Lower leg skin (tissue), 4 donors: ENCODE measurements at regions not wholly inside any gene's neighbourhood (a gene's known extent, or its start where the extent isn't known, plus 50 kb on each side); places are given as distances from the start of the nearest gene placed in this dataset.

ENCODE experiments used
- DNase-seq, 2 donors: peaks; one replicate each; pipeline ENCODE4 v3.0.0-alpha.2; 2019; ENCODE audit warnings: low spot score in 2 of 2
- H3K4me3 ChIP-seq: fragments of 200-600 bp; sonication (generic); 2 replicates; pipeline ENCODE4 v1.5.1; 2017; ENCODE audit warnings: mild to moderate bottlenecking, low read depth; ENCODE audit not compliant: poor library complexity, severe bottlenecking
- CTCF ChIP-seq, 3 donors: fragments of 450-650 bp; IDR thresholded peaks; one replicate each; pipeline ENCODE4 v1.5.1; 2016; ENCODE audit warnings: antibody characterized with exemption in 3 of 3, mild to moderate bottlenecking in 3 of 3, moderate library complexity in 2 of 3
- POLR2A ChIP-seq, 2 donors: fragments of 450-650 bp; IDR thresholded peaks; one replicate each; pipeline ENCODE4 v1.6.1; 2016 to 2017; ENCODE audit warnings: antibody characterized with exemption in 2 of 2, mild to moderate bottlenecking in 1 of 2, moderate library complexity in 1 of 2
- WGBS, 2 donors: methylation state at CpG; one replicate each; pipeline ENCODE4 v1.1.5; 2018; 5-methylcytosine and 5-hydroxymethylcytosine counted together
- intact Hi-C: fragments of 100-400 bp; cut with DNase I; formaldehyde crosslinking; loops from one replicate; pipeline ENCODE4 v1.15.0; 2023; ENCODE audit warnings: low total_unique reads

- intact Hi-C loops = no loop called here
Observed at GRCh38 chr2:137769406-137769805, 194.9 kb upstream of the HNMT start.

GRCh38 chr2:137770166-137770565 is 194.1 kb upstream of the HNMT start:
- no peak overlapping the region for H3K4me3 ChIP-seq
- intact Hi-C loops = no loop called here
- no peak for DNase-seq
- TF ChIP-seq CTCF (IDR thresholded peaks at IDR 0.05) = no peak
- TF ChIP-seq POLR2A (IDR thresholded peaks at IDR 0.05) = no peak
- 90 to 100% methylated on average over 1 of the region's 1 CpG for WGBS, 2 donors

More at GRCh38 chr2:137769406-137769805, 194.9 kb upstream of the HNMT start:
- DNase-seq = no peak
- TF ChIP-seq CTCF (IDR thresholded peaks at IDR 0.05) = no peak
- TF ChIP-seq POLR2A (IDR thresholded peaks at IDR 0.05) = no peak
- no peak overlapping the region for H3K4me3 ChIP-seq
- WGBS, 2 donors = 26 to 41% methylated on average over 1 of the region's 1 CpG

GRCh38 chr2:137771064-137771463 is 193.2 kb upstream of the HNMT start:
- TF ChIP-seq POLR2A (IDR thresholded peaks at IDR 0.05) (no peak), CTCF (IDR thresholded peaks at IDR 0.05) (no peak)
- DNase-seq = no peak
- 67 to 75% methylated on average over 1 of the region's 1 CpG for WGBS, 2 donors
- intact Hi-C loops = no loop called here
- no peak overlapping the region for H3K4me3 ChIP-seq

- WGBS, 2 donors = 82 to 83% methylated on average over 3 of the region's 3 CpGs
- H3K4me3 ChIP-seq = no peak overlapping the region
- no peak for TF ChIP-seq CTCF (IDR thresholded peaks at IDR 0.05)
- intact Hi-C loops = no loop called here
- no peak for DNase-seq
Observed at GRCh38 chr2:137772451-137772850, 191.8 kb upstream of the HNMT start.

- TF ChIP-seq POLR2A (IDR thresholded peaks at IDR 0.05) (no peak), CTCF (IDR thresholded peaks at IDR 0.05) (no peak)
- intact Hi-C loops = no loop called here
- 33 to 39% methylated on average over 3 of the region's 3 CpGs for WGBS, 2 donors
Observed at GRCh38 chr2:137775529-137775928, 188.7 kb upstream of the HNMT start.

GRCh38 chr2:137776697-137777096 is 187.6 kb upstream of the HNMT start:
- TF ChIP-seq POLR2A (IDR thresholded peaks at IDR 0.05) (no peak), CTCF (IDR thresholded peaks at IDR 0.05) (no peak)
- WGBS, 2 donors = 72 to 79% methylated on average over 3 of the region's 3 CpGs
- DNase-seq = no peak
- intact Hi-C loops = no loop called here
- no peak overlapping the region for H3K4me3 ChIP-seq

More at GRCh38 chr2:137775529-137775928, 188.7 kb upstream of the HNMT start:
- no peak for DNase-seq
- H3K4me3 ChIP-seq = no peak overlapping the region
